HG03342 (cell line): ENCODE measurements at regions not wholly inside any gene's neighbourhood (a gene's known extent, or its start where the extent isn't known, plus 50 kb on each side); places are given as distances from the start of the nearest gene placed in this dataset.
"Not testable (repeated sequence)": the region's sequence is repeated elsewhere in the genome, so short reads cannot be mapped to it uniquely, and the experiment has no call there.

ENCODE experiments used
- ATAC-seq: cut with Tn5 transposase; IDR thresholded peaks from one replicate; pipeline ENCODE4 v1.9.1; 2021; ENCODE audit warnings: mild to moderate bottlenecking, moderate library complexity; ENCODE audit not compliant: unreplicated experiment

GRCh38 chr7:42574685-42575084 is 337.2 kb downstream of the C7orf25 start:
- no peak for ATAC-seq

GRCh38 chr7:42573881-42574672 is 337.1 kb upstream of the GLI3 start:
- ATAC-seq: no peak

- no peak for ATAC-seq
Measured at GRCh38 chr7:42572561-42572960, 335.6 kb upstream of the GLI3 start.

GRCh38 chr7:42572056-42572455 is 335.0 kb upstream of the GLI3 start:
- no peak for ATAC-seq

GRCh38 chr7:42570944-42571343 is 333.9 kb upstream of the GLI3 start:
- ATAC-seq: no peak

GRCh38 chr7:42567051-42567450 is 330.0 kb upstream of the GLI3 start:
- ATAC-seq: no peak

- ATAC-seq: no peak
Measured at GRCh38 chr7:42561797-42562196, 324.8 kb upstream of the GLI3 start.

- ATAC-seq: no peak
Measured at GRCh38 chr7:42560866-42561265, 323.9 kb upstream of the GLI3 start.

GRCh38 chr7:42554932-42555331 is 317.9 kb upstream of the GLI3 start:
- ATAC-seq: not testable (repeated sequence)

- ATAC-seq: no peak
Measured at GRCh38 chr7:42552227-42552626, 315.2 kb upstream of the GLI3 start.

- ATAC-seq: no peak
Measured at GRCh38 chr7:42550706-42551470, 313.9 kb upstream of the GLI3 start.

GRCh38 chr7:42549866-42550485 is 313.0 kb upstream of the GLI3 start:
- ATAC-seq: no peak

GRCh38 chr7:42548816-42549611 is 312.0 kb upstream of the GLI3 start:
- no peak for ATAC-seq

- ATAC-seq: no peak
Measured at GRCh38 chr7:42545049-42545724, 308.2 kb upstream of the GLI3 start.

GRCh38 chr7:42543953-42544352 is 306.9 kb upstream of the GLI3 start:
- no peak for ATAC-seq

- not testable (repeated sequence) for ATAC-seq
Measured at GRCh38 chr7:42542446-42542845, 305.4 kb upstream of the GLI3 start.

- ATAC-seq: no peak
Measured at GRCh38 chr7:42534441-42534840, 297.4 kb upstream of the GLI3 start.

GRCh38 chr7:42527004-42527403 is 290.0 kb upstream of the GLI3 start:
- ATAC-seq: no peak

GRCh38 chr7:42522227-42522991 is 285.4 kb upstream of the GLI3 start:
- no peak for ATAC-seq

- no peak for ATAC-seq
Measured at GRCh38 chr7:42511027-42511426, 274.0 kb upstream of the GLI3 start.
